Pancreas (tissue), 10 donors: ENCODE measurements at regions not wholly inside any gene's neighbourhood (a gene's known extent, or its start where the extent isn't known, plus 50 kb on each side); places are given as distances from the start of the nearest gene placed in this dataset.

ENCODE experiments used
- ATAC-seq, 4 donors: fragments of 200-7000 bp; cut with Tn5 transposase; one replicate each; pipeline versions ENCODE4 v1.8.0 to v1.9.1; 2020; ENCODE audit warnings: mild to moderate bottlenecking in 4 of 4, moderate library complexity in 4 of 4
- DNase-seq, 6 donors: peaks; one replicate each; pipeline ENCODE4 v3.0.0-alpha.2; 2020
- FAIRE-seq: peaks from 2 replicates; lab custom pipeline; 2012; peaks lifted over from hg19 to GRCh38; lab: Jason Lieb, UNC
- H3K27ac ChIP-seq, 4 donors: fragments of 200-600 bp; sonication (generic); 1 replicate in 3 of 4; 2 replicates in 1 of 4; pipeline versions ENCODE4 v1.5.0 to v1.8.0; 2020
- H3K27me3 ChIP-seq, 4 donors: fragments of 200-600 bp; one replicate each; pipeline ENCODE4 v1.8.0; 2021
- H3K36me3 ChIP-seq, 3 donors: fragments of 200-600 bp; sonication (generic) in 1 of 3; one replicate each; pipeline versions ENCODE4 v1.5.0 to v1.8.0; 2020 to 2021
- H3K4me1 ChIP-seq, 3 donors: fragments of 200-600 bp; one replicate each; pipeline ENCODE4 v1.8.0; 2021
- H3K4me3 ChIP-seq, 4 donors: fragments of 200-600 bp; sonication (generic) in 2 of 4; one replicate each; pipeline versions ENCODE4 v1.5.0 to v1.8.0; 2020 to 2021
- H3K9me3 ChIP-seq, 4 donors: fragments of 200-600 bp; one replicate each; pipeline ENCODE4 v1.8.0; 2021
- WGBS, 2 donors: extraction: QIAGEN DNeasy Blood & Tissue Kit; methylation state at CpG; one replicate each; pipeline ENCODE4 v1.1.7; 2013; 5-methylcytosine and 5-hydroxymethylcytosine counted together
- intact Hi-C, 3 donors: fragments of 100-400 bp; cut with DNase I; formaldehyde crosslinking; loops; one replicate each; pipeline versions ENCODE4 v1.11.1 to v1.14.2; 2022
- TF ChIP-seq, protein P1 (sequence below), 4 donors: fragments of 200-600 bp; sonication (generic) in 3 of 4; IDR thresholded peaks; one replicate each; pipeline versions ENCODE4 v1.5.0 to v1.8.0; 2021; ENCODE audit warnings: antibody characterized with exemption in 4 of 4
- donor health status: healthy with polysubstance abuse.
- donor health status: DM: no; HTN: no; CAD: no; lungs with moderate emphysema.
- donor health status: DM: no; HTN: no; CAD: no.
- donor health status: control.
- donor health status: control.
- donor health status: Bipolar disorder and iron deficiency.
- donor health status: DM: yes; HTN: yes; CAD: no.
- donor health status: DM: no; HTN: no; CAD: no.
- donor health status: DM: no; HTN: no; CAD: no.
- donor health status: DM: yes; HTN: yes; CAD: no.

- Histone ChIP-seq H3K9me3 (no peaks in the 10 kb centered on the region), H3K4me3 (no peak overlapping the region), H3K27me3 (no peaks in the 10 kb centered on the region), H3K4me1 (no peaks in the 10 kb centered on the region), H3K27ac (no peak overlapping the region), H3K36me3 (no peaks in the 10 kb centered on the region)
- TF ChIP-seq, protein P1, sequence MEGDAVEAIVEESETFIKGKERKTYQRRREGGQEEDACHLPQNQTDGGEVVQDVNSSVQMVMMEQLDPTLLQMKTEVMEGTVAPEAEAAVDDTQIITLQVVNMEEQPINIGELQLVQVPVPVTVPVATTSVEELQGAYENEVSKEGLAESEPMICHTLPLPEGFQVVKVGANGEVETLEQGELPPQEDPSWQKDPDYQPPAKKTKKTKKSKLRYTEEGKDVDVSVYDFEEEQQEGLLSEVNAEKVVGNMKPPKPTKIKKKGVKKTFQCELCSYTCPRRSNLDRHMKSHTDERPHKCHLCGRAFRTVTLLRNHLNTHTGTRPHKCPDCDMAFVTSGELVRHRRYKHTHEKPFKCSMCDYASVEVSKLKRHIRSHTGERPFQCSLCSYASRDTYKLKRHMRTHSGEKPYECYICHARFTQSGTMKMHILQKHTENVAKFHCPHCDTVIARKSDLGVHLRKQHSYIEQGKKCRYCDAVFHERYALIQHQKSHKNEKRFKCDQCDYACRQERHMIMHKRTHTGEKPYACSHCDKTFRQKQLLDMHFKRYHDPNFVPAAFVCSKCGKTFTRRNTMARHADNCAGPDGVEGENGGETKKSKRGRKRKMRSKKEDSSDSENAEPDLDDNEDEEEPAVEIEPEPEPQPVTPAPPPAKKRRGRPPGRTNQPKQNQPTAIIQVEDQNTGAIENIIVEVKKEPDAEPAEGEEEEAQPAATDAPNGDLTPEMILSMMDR (IDR thresholded peaks at IDR 0.05): no peak
- FAIRE-seq (no peak), ATAC-seq (no peak), DNase-seq (no peak)
- intact Hi-C loops: no loop called here
- WGBS, 2 donors: 70 to 81% methylated on average over 7 of the region's 7 CpGs
Observed at GRCh38 chr9:23153058-23153457, 673.0 kb downstream of the ELAVL2 start.

DNA sequence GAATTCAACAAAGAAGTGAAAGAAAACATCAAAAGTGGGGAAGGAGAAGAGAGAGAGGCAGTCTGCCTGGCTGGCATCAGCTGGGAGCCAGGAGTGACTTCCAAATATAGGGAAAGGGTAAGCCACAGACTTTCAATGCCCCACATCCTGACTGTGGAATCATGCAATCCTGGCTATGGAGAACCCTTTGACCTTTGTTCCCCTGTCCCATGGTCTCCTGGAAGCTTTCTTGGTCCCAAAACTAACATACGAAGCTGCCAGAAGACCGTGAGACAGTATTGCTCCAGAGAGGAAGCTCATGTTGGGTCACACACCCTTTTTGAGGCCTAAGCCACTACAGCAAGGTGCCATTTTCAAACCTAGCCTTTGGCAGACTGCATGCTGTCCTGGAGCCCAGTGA lies 665.5 kb downstream of the ELAVL2 start:
- WGBS, 2 donors: 61 to 70% methylated on average over 2 of the region's 2 CpGs
- intact Hi-C loops: no loop called here
- Histone ChIP-seq H3K36me3 (no peaks in the 10 kb centered on the region), H3K4me3 (no peak overlapping the region), H3K27ac (no peak overlapping the region), H3K9me3 (no peaks in the 10 kb centered on the region), H3K4me1 (no peaks in the 10 kb centered on the region), H3K27me3 (no peaks in the 10 kb centered on the region)
- TF ChIP-seq, protein P1 (IDR thresholded peaks at IDR 0.05): no peak
- ATAC-seq (no peak), FAIRE-seq (no peak), DNase-seq (no peak)

- Histone ChIP-seq H3K27ac (no peak overlapping the region), H3K36me3 (no peaks in the 10 kb centered on the region), H3K9me3 (no peaks in the 10 kb centered on the region), H3K4me1 (no peaks in the 10 kb centered on the region), H3K27me3 (no peaks in the 10 kb centered on the region), H3K4me3 (no peak overlapping the region)
- 57 to 74% methylated on average over 1 of the region's 1 CpG for WGBS, 2 donors
- DNase-seq (no peak), ATAC-seq (no peak), FAIRE-seq (no peak)
- TF ChIP-seq, protein P1 (IDR thresholded peaks at IDR 0.05): no peak
- intact Hi-C loops: no loop called here
Observed at GRCh38 chr9:23160952-23161469, 665.0 kb downstream of the ELAVL2 start.

DNA sequence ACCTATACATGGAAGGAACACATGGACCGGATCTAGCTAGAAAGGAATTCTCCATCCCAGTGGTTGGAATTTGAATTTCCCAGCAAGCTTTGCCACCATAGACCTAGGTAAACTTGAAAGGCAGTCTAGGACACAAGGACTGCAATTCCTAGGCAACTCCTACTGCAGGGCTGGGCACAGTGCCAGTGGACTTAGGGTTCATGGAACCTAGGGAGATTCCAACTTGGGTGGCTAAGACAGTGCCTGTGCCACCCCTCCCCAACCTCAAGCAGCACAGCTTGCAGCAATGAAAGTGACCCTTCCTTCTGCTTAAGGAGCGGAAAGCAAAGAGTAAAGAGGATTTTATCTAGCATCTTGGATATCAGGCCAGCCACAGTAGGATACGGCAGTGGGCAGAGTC lies 663.3 kb downstream of the ELAVL2 start:
- Histone ChIP-seq H3K36me3 (no peaks in the 10 kb centered on the region), H3K27me3 (no peaks in the 10 kb centered on the region), H3K4me1 (no peaks in the 10 kb centered on the region), H3K27ac (no peak overlapping the region), H3K9me3 (no peaks in the 10 kb centered on the region), H3K4me3 (no peak overlapping the region)
- FAIRE-seq (no peak), ATAC-seq (no peak), DNase-seq (peak in 1 of 6 donors; percentile 45)
- intact Hi-C loops: no loop called here
- 75 to 87% methylated on average over 3 of the region's 3 CpGs for WGBS, 2 donors
- TF ChIP-seq, protein P1 (IDR thresholded peaks at IDR 0.05): no peak

DNA sequence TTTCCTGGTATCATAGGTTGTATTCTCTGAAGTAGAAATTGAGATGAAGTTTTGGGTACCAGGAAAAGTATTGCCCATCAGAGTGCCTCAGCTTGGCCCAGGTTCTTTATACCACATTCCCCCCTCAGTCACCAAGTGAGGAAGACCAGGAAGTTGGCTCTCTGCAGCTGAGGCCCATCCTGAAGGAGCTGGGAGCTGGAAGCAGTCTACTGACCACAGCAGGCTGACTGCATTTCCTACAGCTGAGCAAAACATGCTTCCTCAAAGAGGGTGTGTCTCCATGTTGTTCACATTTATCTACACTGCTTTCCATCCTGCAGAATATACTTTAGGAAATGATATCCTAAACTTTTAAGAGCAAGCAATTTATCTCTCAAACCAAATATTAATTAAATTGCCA lies 654.6 kb downstream of the ELAVL2 start:
- no peak for ATAC-seq
- peaks cover 0 to 4% (median 0%) of the 10 kb centered on the region in 4 donors for H3K9me3 ChIP-seq
- no peak for FAIRE-seq
- no peak overlapping the region for H3K4me3 ChIP-seq
- H3K4me1 ChIP-seq: no peaks in the 10 kb centered on the region
- TF ChIP-seq, protein P1 (IDR thresholded peaks at IDR 0.05): no peak
- intact Hi-C loops: no loop called here
- H3K27me3 ChIP-seq: no peaks in the 10 kb centered on the region
- no peaks in the 10 kb centered on the region for H3K36me3 ChIP-seq
- no peak overlapping the region for H3K27ac ChIP-seq
- DNase-seq: no peak
